GM21390 (cell line): ENCODE measurements at regions not wholly inside any gene's neighbourhood (a gene's known extent, or its start where the extent isn't known, plus 50 kb on each side); places are given as distances from the start of the nearest gene placed in this dataset.

Experiments
- ATAC-seq: cut with Tn5 transposase; IDR thresholded peaks from one replicate; pipeline ENCODE4 v1.9.1; 2021; ENCODE audit not compliant: unreplicated experiment

GRCh38 chr7:118563311-118563710 is 338.8 kb downstream of the ANKRD7 start:
- no peak for ATAC-seq

GRCh38 chr7:118572604-118573003 is 348.1 kb downstream of the ANKRD7 start:
- peak; percentile 64 for ATAC-seq

GRCh38 chr7:118573085-118573484 is 348.6 kb downstream of the ANKRD7 start:
- ATAC-seq, result no peak

- ATAC-seq, result no peak
These were observed 351.0 kb downstream of the ANKRD7 start for GRCh38 chr7:118575393-118575948.

GRCh38 chr7:118580743-118581382 is 356.4 kb downstream of the ANKRD7 start:
- ATAC-seq, result no peak

GRCh38 chr7:118583641-118584040 is 359.1 kb downstream of the ANKRD7 start:
- no peak for ATAC-seq

- no peak for ATAC-seq
These were observed 361.7 kb downstream of the ANKRD7 start for GRCh38 chr7:118586248-118586647.

GRCh38 chr7:118590107-118590506 is 365.6 kb downstream of the ANKRD7 start:
- ATAC-seq, result peak; percentile 74

GRCh38 chr7:118602090-118602489 is 377.6 kb downstream of the ANKRD7 start:
- ATAC-seq, result no peak

- ATAC-seq, result no peak
These were observed 382.1 kb downstream of the ANKRD7 start for GRCh38 chr7:118606602-118607001.

GRCh38 chr7:118609207-118609606 is 384.7 kb downstream of the ANKRD7 start:
- ATAC-seq, result no peak

- no peak for ATAC-seq
These were observed 391.2 kb downstream of the ANKRD7 start for GRCh38 chr7:118615681-118616080.

GRCh38 chr7:118621810-118622360 is 397.4 kb downstream of the ANKRD7 start:
- no peak for ATAC-seq

GRCh38 chr7:118626739-118627138 is 402.2 kb downstream of the ANKRD7 start:
- ATAC-seq, result no peak

- ATAC-seq, result no peak
These were observed 403.0 kb downstream of the ANKRD7 start for GRCh38 chr7:118627467-118627866.

- ATAC-seq, result no peak
These were observed 405.5 kb downstream of the ANKRD7 start for GRCh38 chr7:118629898-118630438.

GRCh38 chr7:118642396-118642795 is 417.9 kb downstream of the ANKRD7 start:
- ATAC-seq, result no peak

GRCh38 chr7:118644346-118644745 is 419.8 kb downstream of the ANKRD7 start:
- ATAC-seq, result no peak

- ATAC-seq, result no peak
These were observed 423.5 kb downstream of the ANKRD7 start for GRCh38 chr7:118648002-118648401.

- peak; percentile 91 for ATAC-seq
These were observed 433.0 kb downstream of the ANKRD7 start for GRCh38 chr7:118657391-118658005.

- ATAC-seq, result no peak
These were observed 437.8 kb downstream of the ANKRD7 start for GRCh38 chr7:118662266-118662665.

GRCh38 chr7:118664498-118664897 is 440.0 kb downstream of the ANKRD7 start:
- ATAC-seq, result no peak
